Thyroid gland (tissue), 4 donors: ENCODE measurements at regions not wholly inside any gene's neighbourhood (a gene's known extent, or its start where the extent isn't known, plus 50 kb on each side); places are given as distances from the start of the nearest gene placed in this dataset. TPM values are rescaled to one million over a fixed set of nuclear protein-coding genes. Genes with fewer than 3 reads are reported as not detected.
"Not testable (repeated sequence)": the region's sequence is repeated elsewhere in the genome, so short reads cannot be mapped to it uniquely, and the experiment has no call there.

Experiments
- DNase-seq, 2 donors: peaks; one replicate each; pipeline ENCODE4 v3.0.0-alpha.2; 2019
- H3K27ac ChIP-seq, 3 donors: fragments of 200-600 bp; sonication (generic); 1 replicate in 2 of 3; 2 replicates in 1 of 3; pipeline ENCODE4 v1.5.1; 2016 to 2019; ENCODE audit warnings: mild to moderate bottlenecking in 1 of 3, moderate library complexity in 1 of 3
- H3K27me3 ChIP-seq: fragments of 200-600 bp; sonication (generic); one replicate; pipeline ENCODE4 v1.5.1; 2019
- H3K36me3 ChIP-seq, 2 donors: fragments of 200-600 bp; sonication (generic); one replicate each; pipeline ENCODE4 v1.5.1; 2016 to 2019
- H3K4me1 ChIP-seq, 2 donors: fragments of 200-600 bp; sonication (generic); one replicate each; pipeline ENCODE4 v1.5.1; 2017 to 2019
- H3K4me3 ChIP-seq, 3 donors: fragments of 200-600 bp; sonication (generic); replicated peaks in 1 of 3; 1 replicate in 2 of 3; 2 replicates in 1 of 3; pipeline ENCODE4 v1.5.1; 2016; ENCODE audit warnings: mild to moderate bottlenecking in 1 of 3
- H3K9me3 ChIP-seq: fragments of 200-600 bp; sonication (generic); one replicate; pipeline ENCODE4 v1.5.1; 2017
- CTCF ChIP-seq, 6 experiments: fragments of 200-600 bp in 3 of 6; fragments of 450-650 bp in 3 of 6; sonication (generic) in 3 of 6; IDR thresholded peaks; one replicate each; pipeline ENCODE4 v1.5.1; 2016 to 2019; ENCODE audit warnings: antibody characterized with exemption in 6 of 6, mild to moderate bottlenecking in 2 of 6, inconsistent platforms in 1 of 6, moderate library complexity in 1 of 6
- POLR2A ChIP-seq, 2 donors: fragments of 450-650 bp; IDR thresholded peaks; one replicate each; pipeline ENCODE4 v1.6.1; 2017; ENCODE audit warnings: antibody characterized with exemption in 2 of 2, mild to moderate bottlenecking in 2 of 2, moderate library complexity in 1 of 2
- WGBS, 2 donors: methylation state at CpG; one replicate each; pipeline ENCODE4 v1.1.5; 2017; 5-methylcytosine and 5-hydroxymethylcytosine counted together
- intact Hi-C: fragments of 100-400 bp; cut with DNase I; formaldehyde crosslinking; loops from one replicate; pipeline ENCODE4 v1.15.1; 2023
- small RNA-seq: library from RNA; depleted of rRNA; stranded (forward); fragments of <200 nt; gene quantifications from one replicate; pipeline ENCODE3, GENCODE V24; 2016

DNA sequence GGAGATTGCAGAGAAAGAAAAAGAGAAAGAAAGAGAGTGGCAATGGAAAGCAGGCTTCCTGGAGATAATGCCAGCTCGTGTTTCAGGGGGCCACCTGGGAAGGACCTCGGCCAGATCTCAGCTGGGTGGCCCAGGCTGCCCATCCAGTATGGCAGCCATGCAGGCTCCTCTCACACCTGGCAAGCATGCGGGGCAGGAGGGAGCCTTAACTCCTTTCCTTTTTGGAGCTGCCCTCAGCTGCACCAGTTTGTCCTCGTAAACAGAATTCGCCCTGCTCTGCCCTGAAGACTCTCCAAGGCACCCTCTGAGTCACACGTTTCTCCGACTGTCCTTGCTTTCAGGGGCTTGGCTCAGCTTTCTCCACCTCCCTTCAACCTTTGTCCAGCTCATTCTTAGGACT lies 59.5 kb upstream of the IGFBP5 start:
- WGBS, 2 donors: 92 to 95% methylated on average over 7 of the region's 7 CpGs
- H3K4me3 ChIP-seq: no peak overlapping the region
- no peaks in the 10 kb centered on the region for H3K9me3 ChIP-seq
- TF ChIP-seq CTCF (IDR thresholded peaks at IDR 0.05) (no peak), POLR2A (IDR thresholded peaks at IDR 0.05) (no peak)
- H3K27me3 ChIP-seq: no peaks in the 10 kb centered on the region
- intact Hi-C loops: no loop called here
- H3K27ac ChIP-seq: no peak overlapping the region
- no peak for DNase-seq
- H3K36me3 ChIP-seq: no peaks in the 10 kb centered on the region
- peaks cover 24 to 27% of the 10 kb centered on the region in 2 donors for H3K4me1 ChIP-seq

- Histone ChIP-seq H3K27ac (no peak overlapping the region), H3K9me3 (no peaks in the 10 kb centered on the region), H3K4me3 (no peak overlapping the region), H3K4me1 (peaks cover 19 to 23% of the 10 kb centered on the region in 2 donors), H3K27me3 (no peaks in the 10 kb centered on the region), H3K36me3 (no peaks in the 10 kb centered on the region)
- 96 to 100% methylated on average over 3 of the region's 3 CpGs for WGBS, 2 donors
- TF ChIP-seq POLR2A (IDR thresholded peaks at IDR 0.05) (no peak), CTCF (IDR thresholded peaks at IDR 0.05) (no peak)
- intact Hi-C loops: no loop called here
- no peak for DNase-seq
Measured at GRCh38 chr2:216754336-216754735, 59.0 kb upstream of the IGFBP5 start.

DNA sequence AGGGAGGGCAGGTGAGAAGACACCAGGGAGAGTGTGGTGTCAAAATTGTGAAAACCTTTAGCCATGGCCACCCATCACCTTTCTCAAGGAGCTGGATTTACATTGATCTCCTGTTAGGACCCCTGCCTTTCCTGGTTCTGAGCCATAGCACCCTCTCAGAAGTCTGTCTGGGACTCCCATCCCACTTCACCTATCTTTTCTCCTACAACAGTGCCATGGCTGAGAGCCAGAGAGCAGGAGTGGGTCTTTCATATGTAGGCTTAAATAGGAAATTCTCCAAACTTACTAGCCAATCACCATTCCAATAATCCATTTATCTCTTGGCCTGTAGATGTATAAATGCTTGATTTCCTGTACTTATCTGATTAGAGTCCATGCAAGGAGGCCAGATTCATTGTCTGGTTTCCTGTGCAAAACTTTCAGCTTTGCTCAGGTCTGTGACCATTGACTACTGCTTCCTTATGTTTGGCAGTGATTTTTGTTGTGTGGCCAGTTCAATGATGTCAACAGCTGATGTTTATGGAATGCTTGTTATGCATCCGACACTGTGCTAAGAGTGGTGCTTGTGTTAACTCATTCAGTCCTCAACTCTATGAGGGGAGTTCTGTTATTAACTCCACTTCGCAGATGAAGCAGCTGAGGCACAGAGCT lies 57.6 kb upstream of the IGFBP5 start:
- intact Hi-C loops: no loop called here
- no peak overlapping the region for H3K4me3 ChIP-seq
- H3K36me3 ChIP-seq: no peaks in the 10 kb centered on the region
- DNase-seq: no peak
- H3K27ac ChIP-seq: no peak overlapping the region
- peaks cover 8 to 11% of the 10 kb centered on the region in 2 donors for H3K4me1 ChIP-seq
- no peaks in the 10 kb centered on the region for H3K9me3 ChIP-seq
- 67 to 82% methylated on average over 2 of the region's 2 CpGs for WGBS, 2 donors
- TF ChIP-seq POLR2A (IDR thresholded peaks at IDR 0.05): no peak
- no peaks in the 10 kb centered on the region for H3K27me3 ChIP-seq

GRCh38 chr2:216750750-216751149 lies 55.4 kb upstream of the IGFBP5 start:
- H3K4me1 ChIP-seq, DNase-seq, H3K9me3 ChIP-seq, H3K4me3 ChIP-seq, H3K27ac ChIP-seq, intact Hi-C loops, H3K27me3 ChIP-seq, H3K36me3 ChIP-seq: not testable (repeated sequence)

GRCh38 chr2:216746268-216746667 lies 50.9 kb upstream of the IGFBP5 start:
- peaks cover 3 to 14% of the 10 kb centered on the region in 2 donors for H3K4me1 ChIP-seq
- H3K27ac ChIP-seq, H3K36me3 ChIP-seq, intact Hi-C loops, H3K4me3 ChIP-seq, H3K9me3 ChIP-seq, H3K27me3 ChIP-seq: not testable (repeated sequence)
- 76 to 81% methylated on average over 4 to 5 of the region's 5 CpGs for WGBS, 2 donors
- DNase-seq: peak in 1 of 2 donors; percentile 18

DNA sequence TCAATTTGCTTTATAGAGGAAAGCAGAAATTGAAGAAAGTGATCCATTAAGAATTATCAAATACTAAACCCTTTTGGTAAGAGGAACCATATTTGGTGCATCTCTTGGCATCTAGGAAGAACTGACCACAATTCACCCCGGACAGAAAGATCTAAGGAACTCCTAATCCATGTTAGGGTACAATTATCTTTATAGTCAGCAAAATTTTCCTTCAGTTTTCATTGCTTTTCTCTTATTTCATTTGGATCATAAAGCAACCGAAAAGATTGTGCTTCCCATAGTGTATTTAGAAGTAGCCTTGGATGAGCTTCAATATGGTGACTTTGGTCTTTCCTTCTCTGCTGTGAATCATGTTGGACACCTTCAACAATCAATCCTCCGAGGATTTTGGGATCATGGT lies 50.1 kb upstream of the IGFBP5 start:
- no peak overlapping the region for H3K4me3 ChIP-seq
- WGBS, 2 donors: 89 to 94% methylated on average over 3 of the region's 3 CpGs
- no peaks in the 10 kb centered on the region for H3K27me3 ChIP-seq
- H3K9me3 ChIP-seq: no peaks in the 10 kb centered on the region
- peaks cover 11 to 22% of the 10 kb centered on the region in 2 donors for H3K4me1 ChIP-seq
- no peak overlapping the region for H3K27ac ChIP-seq
- no peak for DNase-seq
- TF ChIP-seq CTCF (IDR thresholded peaks at IDR 0.05): no peak
- TF ChIP-seq POLR2A (IDR thresholded peaks at IDR 0.05): no peak
- intact Hi-C loops: no loop called here
- H3K36me3 ChIP-seq: no peaks in the 10 kb centered on the region

Small RNA genes in the stretch of these regions (small RNA-seq; reads per million reads assigned to genes)
- not detected for gene RNA5SP120
